ENCODE measurements at regions not wholly inside any gene's neighbourhood (a gene's known extent, or its start where the extent isn't known, plus 50 kb on each side); places are given as distances from the start of the nearest gene placed in this dataset.
"Not testable (repeated sequence)": the region's sequence is repeated elsewhere in the genome, so short reads cannot be mapped to it uniquely, and the experiment has no call there.

DNA sequence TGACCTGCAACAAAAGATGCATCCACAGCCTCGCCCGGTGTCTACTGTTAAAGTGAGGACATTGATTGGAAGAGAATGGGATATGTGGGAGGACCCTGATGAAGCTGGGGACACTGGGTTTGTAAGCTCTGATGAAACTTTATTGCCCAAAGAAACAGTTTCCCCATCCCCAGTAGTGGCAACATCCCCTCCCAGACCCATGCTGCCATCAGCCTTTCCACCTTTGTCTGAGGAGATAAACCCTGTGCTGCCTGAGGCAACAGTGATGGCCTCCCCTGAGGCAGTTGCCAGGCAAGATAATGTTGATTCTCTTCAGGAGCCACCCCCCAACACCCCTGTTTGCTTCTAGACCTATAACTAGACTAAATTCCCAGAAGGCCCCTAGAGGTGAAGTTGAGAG is 234.0 kb downstream of the TFAP2B start:
- DNase-seq = not testable (repeated sequence)

- not testable (repeated sequence) for DNase-seq
Measured at GRCh38 chr6:51055316-51055715, 236.6 kb downstream of the TFAP2B start.

DNA sequence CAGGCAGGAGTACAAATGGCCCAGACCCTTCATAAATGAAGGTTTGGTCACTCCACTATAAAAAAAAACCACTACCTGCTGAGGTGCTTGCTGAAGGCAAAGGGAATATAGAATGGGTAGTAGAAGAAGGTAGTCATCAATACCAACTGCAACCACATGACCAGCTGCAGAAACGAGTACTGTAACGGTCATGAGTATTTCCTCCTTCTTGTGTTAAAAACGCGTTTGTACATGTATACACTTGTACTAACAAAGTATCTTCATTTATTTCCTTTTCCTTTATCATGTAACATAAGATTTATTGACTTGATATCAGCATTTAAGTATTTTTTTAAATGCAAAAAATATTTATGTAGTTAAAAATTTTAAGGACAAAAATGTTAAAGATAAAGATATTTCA is 238.6 kb downstream of the TFAP2B start:
- DNase-seq = no peak

DNA sequence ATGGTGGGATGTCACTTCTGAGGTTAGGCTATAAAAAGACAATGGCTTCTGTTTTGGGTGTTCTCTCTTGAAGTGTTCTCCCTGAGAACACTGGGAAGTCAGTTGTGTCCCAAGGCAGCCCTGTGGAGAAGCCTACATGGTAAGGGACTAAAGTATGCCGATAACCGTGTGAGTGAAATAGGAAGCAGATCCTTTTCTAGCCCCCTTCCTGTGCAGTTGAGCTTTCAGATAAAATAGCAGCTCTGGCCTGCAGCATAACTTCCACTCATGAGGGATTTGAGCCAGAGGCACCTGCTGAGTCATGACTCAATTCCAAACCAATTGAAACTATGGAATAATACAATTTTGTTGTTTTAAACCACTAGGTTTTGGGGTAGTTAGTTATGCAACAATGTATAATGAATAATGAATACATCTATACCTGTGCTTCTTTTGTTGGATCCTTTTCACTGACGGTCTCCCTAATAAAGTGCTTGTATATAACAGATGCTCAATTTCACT is 241.6 kb downstream of the TFAP2B start:
- no peak for DNase-seq

GRCh38 chr6:51062166-51062722 is 243.6 kb downstream of the TFAP2B start:
- no peak for DNase-seq

DNA sequence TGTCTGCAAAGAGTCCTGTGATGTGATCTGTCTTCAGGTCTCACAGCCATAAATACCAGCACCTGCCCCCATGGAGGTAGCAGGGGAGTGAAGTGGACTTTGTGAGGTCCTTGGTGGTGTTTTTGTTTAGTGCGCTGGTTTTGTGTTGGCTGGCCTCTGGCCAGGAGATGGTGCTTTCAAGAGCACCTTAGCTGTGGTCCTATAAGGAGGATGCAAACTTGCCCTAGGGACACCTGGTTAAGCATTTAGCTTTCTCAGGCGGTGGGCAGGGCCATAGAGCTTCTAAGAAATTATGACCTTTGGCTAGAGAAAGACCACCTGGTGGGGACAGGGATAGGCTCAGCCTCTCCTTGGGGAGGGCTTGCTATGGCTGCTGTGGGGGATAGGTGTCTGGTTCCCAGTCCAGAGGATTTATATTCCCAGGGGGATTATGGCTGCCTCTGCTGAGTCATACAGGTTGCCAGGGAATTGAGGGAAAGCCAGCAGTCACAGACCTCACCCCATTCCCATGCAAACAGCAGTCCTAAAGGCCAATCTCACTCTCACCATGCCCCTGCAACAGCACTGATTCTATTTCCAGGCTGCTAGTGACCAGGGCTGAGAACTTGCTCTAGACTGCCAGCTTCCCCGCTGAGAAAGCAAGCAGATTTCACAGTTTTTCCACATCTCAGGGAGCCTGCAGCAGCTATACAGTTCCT is 259.3 kb downstream of the TFAP2B start:
- no peak for DNase-seq

- DNase-seq = no peak
Measured at GRCh38 chr6:51090343-51090742, 271.7 kb downstream of the TFAP2B start.

DNA sequence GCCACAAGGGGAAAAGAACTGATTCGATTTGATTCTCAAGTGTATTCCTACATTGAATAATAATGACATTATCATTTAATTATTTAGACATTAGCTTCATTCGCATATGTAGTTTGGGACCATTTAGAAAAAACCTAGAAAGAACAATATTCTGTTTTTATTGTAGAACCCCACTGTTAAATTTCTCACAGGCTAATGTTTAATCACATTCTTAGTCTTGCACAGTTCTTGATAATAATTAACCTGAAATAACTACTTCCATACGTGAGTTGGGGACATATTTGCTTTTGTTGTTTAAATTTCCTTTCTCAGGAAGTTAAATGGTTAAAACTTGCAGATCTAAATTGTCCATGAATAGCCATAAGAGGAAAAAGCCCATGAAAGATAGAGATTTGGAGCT is 275.2 kb downstream of the TFAP2B start:
- DNase-seq = no peak

GRCh38 chr6:51094271-51094670 is 275.6 kb downstream of the TFAP2B start:
- DNase-seq = no peak

DNA sequence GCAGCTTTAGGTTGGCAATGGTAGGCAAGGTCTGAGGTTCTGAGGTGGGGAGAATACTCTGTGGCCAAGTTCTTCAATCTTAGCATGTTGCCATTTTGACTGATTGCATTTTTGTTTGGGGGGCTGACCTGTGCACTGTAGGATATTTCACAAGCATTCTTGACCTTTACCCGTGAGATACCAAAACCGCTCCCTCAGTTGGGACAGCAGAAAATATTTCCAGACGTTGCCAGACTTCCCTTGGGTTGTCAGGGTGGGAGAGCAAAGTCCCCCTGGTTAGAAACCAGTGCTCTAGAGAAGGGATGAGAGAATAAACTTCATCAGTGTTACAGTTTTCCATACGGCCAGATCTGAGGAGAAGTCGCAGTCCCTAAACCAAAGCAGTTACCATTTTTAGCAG is 279.6 kb downstream of the TFAP2B start:
- no peak for DNase-seq

GRCh38 chr6:51098791-51099190 is 280.1 kb downstream of the TFAP2B start:
- no peak for DNase-seq

- no peak for DNase-seq
Measured at GRCh38 chr6:51099201-51099600, 280.5 kb downstream of the TFAP2B start.

- no peak for DNase-seq
Measured at GRCh38 chr6:51105357-51105756, 286.7 kb downstream of the TFAP2B start.

DNA sequence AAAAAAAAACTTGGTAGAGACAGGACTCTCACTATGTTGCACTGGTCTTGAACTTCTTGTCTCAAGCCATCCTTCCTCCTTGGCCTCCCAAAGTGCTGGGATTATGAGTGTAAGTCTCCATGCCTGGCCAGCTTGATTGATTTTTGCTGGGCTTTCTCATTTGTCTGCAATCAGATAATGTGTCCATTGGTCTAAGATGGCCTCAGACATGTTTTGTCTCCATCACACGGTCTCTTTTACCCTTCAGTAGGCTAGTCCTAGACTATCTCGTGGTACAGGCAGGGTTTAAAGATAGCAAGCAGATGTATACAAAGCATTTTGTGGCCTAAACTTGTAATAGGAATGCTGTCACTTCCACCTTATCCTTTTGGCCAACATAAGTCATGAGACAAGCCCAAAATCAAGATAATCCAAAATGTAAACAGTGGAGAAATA is 289.1 kb downstream of the TFAP2B start:
- no peak for DNase-seq

DNA sequence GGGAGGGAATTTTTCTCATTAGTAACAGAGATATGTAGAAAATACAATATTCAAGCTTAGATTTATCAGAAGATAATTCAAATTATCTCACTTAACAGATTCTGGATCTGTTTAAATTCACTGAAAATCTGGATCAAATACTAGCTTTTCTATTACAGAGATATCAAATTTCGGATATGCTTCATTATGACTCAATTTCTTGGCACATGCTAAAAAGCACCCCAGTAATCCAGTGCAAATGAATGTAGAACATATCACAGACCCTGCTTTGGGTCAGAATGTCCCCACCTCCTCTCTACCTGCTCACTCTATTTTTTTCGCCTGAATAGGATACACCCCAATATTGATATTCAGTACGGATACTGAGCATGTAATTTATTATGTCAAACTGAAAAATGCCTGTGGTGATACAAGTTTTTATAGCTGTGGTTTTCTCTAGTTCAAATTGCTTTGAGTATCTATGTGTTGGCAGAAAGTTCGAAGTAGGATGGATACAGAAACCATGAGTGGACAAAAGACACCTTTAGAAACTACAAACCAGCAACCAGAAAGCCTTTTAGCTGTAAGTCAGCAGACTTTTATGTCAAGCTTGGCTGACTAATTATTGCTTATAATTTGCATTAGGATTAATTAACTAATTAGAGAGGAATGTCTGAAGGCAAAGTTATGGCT is 290.0 kb downstream of the TFAP2B start:
- no peak for DNase-seq

- no peak for DNase-seq
Measured at GRCh38 chr6:51112731-51113130, 294.1 kb downstream of the TFAP2B start.

- DNase-seq = no peak
Measured at GRCh38 chr6:51116723-51117122, 298.1 kb downstream of the TFAP2B start.

DNA sequence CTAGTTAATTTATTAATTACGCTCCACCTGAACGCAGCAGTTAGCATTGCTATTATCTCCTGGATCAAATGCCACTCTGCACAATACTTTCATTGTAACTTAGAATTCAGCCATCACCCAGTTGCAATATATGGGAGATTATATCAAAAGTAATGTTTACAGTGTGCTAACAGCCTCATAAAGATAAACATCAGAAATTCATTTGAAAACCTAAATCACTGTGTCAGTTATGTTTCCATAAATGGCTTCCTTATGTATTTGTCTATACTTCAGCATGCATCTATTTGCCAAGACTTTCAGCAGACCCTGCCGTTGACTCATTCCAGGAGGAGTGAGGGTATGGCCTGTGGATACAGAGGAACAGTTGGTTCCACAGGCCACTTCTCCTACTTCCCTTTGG is 300.1 kb downstream of the TFAP2B start:
- no peak for DNase-seq

GRCh38 chr6:51120016-51120415 is 301.3 kb downstream of the TFAP2B start:
- DNase-seq = no peak

- DNase-seq = not testable (repeated sequence)
Measured at GRCh38 chr6:51121380-51121976, 302.8 kb downstream of the TFAP2B start.

DNA sequence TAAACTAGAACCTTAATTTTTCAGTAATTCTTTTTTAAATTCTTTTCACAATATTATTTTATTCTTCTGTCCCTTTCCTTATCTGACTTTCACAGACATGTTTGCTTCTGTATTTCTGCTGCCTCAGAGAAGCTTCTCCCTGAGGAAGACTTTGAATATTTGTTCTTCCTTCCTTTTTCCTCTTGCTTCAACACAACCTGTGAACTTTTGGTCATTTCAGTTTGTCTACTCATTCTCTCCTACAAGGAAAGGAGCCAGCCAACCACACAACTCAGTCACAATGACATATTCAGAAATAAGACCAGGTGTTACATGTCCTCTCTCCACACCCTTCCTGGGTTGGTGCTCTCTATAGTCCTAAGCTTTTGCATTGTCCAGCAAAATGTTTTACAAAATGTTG is 310.4 kb downstream of the TFAP2B start:
- DNase-seq = no peak

- DNase-seq = no peak
Measured at GRCh38 chr6:51137777-51138176, 319.1 kb downstream of the TFAP2B start.

GRCh38 chr6:51139950-51140385 is 321.3 kb downstream of the TFAP2B start:
- no peak for DNase-seq

Measured in right lung (tissue), 2 donors.